Adrenal gland (tissue), 5 donors: ENCODE measurements at regions not wholly inside any gene's neighbourhood (a gene's known extent, or its start where the extent isn't known, plus 50 kb on each side); places are given as distances from the start of the nearest gene placed in this dataset.

Experiments
- CTCF ChIP-seq, 6 experiments: fragments of 450-650 bp in 4 of 6; fragments of 200-600 bp in 2 of 6; sonication (generic) in 1 of 6; IDR thresholded peaks; 1 replicate in 5 of 6; 2 replicates in 1 of 6; pipeline versions ENCODE4 v1.5.1 to v1.8.0; 2016 to 2021; ENCODE audit warnings: antibody characterized with exemption in 6 of 6, mild to moderate bottlenecking in 2 of 6, moderate library complexity in 1 of 6
- POLR2A ChIP-seq, 2 donors: fragments of 450-650 bp; IDR thresholded peaks; one replicate each; pipeline ENCODE4 v1.6.1; 2017; ENCODE audit warnings: antibody characterized with exemption in 2 of 2, mild to moderate bottlenecking in 2 of 2, moderate library complexity in 1 of 2
- donor health status: DM: no; HTN: no; CAD: no.

- TF ChIP-seq CTCF (IDR thresholded peaks at IDR 0.05) (no peak), POLR2A (IDR thresholded peaks at IDR 0.05) (no peak)
Observed at GRCh38 chr3:188077160-188077799, 76.7 kb upstream of the LPP start.
